Hypothalamus (tissue), 51 donors: ENCODE measurements at regions not wholly inside any gene's neighbourhood (a gene's known extent, or its start where the extent isn't known, plus 50 kb on each side); places are given as distances from the start of the nearest gene placed in this dataset.
A peak's percentile ranks its signal among the peaks of the same experiment; 100 is the strongest.

Experiments used
- DNase-seq, 51 donors: peaks; one replicate each; lab custom pipeline; 2025; lab: John Stamatoyannopoulos, UW

DNA sequence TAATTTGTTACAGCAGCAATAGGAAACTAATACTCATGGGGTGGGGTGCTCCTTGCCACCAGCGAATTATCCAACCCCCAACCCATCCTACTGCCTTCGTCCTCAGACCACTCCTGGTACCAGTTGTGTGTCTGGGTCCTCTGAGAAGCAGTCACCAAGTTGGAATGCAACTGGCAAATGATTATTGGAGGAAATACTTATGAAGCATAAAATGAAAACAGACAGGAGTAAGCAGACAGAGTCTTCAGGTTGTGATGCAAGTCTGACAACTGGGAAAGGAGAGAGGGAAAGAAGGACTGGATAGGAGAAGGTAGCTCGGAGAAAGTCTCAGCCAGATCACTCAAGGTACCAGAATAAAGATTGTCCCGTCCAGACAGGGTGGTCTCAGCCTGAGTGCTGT lies 181.1 kb upstream of the ARID2 start:
- no peak for DNase-seq

GRCh38 chr12:45549337-45549902 lies 180.1 kb upstream of the ARID2 start:
- no peak for DNase-seq

- DNase-seq: no peak
Measured at GRCh38 chr12:45553204-45553603, 176.3 kb upstream of the ARID2 start.

DNA sequence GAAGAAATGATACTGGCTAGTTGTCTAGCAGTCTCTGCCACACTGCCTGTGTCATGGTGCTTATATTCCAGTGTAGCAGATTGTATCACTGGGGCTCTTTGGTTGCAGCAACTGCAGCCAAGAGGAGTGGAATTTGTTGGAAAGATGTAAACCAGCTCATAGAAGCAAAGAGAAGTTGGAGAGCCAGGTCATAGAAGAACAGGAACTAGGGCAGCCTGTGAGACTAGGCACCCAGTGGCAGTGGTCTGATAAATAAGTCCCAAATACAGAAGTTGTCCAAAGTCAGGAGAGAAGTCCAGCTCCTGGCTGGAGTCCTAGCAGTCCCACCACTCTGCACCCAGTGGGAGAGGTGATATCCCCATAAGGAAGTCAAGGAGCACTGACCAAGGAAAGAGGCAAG lies 172.5 kb upstream of the ARID2 start:
- DNase-seq: peak in 4 of 51 donors; percentile 1 to 20 (median 2)

DNA sequence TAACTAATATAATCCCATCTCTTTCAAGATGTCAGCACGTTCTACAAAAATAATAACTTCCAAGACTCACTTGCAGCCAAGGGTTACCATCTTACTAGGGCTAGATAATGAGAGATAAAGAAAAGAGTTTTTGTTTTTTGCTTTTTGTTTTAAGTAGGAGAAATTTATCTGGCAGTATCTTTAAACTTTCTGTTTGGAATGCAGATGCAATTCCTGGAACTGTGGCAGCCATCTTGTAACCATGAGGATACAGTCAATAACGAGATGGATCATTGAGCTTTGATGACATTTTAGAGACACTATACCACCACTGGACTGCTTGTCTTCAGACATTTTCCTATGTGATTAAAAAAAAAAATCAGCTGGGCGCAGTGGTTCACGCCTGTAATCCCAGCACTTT lies 171.2 kb upstream of the ARID2 start:
- DNase-seq: no peak

GRCh38 chr12:45559537-45559936 lies 170.0 kb upstream of the ARID2 start:
- DNase-seq: no peak

GRCh38 chr12:45560689-45561088 lies 168.8 kb upstream of the ARID2 start:
- DNase-seq: no peak

GRCh38 chr12:45561488-45561887 lies 168.0 kb upstream of the ARID2 start:
- no peak for DNase-seq

DNA sequence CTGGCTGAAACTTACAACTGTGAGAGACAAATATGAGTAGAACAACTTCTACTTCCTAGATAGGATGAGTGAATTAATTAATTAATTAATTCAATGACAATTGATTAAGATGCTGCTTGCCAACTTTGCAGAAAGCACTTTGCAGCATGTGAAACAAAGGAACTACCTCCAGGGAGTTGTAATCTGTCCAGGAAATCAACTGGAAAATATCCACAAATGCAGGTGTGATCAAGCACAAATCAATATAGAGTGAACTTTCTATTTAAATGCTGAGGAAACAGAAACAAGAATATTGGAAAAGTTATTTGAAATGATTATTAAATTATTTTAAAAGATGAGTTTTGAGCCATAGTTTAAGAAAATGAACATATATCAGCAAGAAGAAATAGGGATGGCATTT lies 163.9 kb upstream of the ARID2 start:
- DNase-seq: no peak

- DNase-seq: no peak
Measured at GRCh38 chr12:45566257-45566656, 163.2 kb upstream of the ARID2 start.

DNA sequence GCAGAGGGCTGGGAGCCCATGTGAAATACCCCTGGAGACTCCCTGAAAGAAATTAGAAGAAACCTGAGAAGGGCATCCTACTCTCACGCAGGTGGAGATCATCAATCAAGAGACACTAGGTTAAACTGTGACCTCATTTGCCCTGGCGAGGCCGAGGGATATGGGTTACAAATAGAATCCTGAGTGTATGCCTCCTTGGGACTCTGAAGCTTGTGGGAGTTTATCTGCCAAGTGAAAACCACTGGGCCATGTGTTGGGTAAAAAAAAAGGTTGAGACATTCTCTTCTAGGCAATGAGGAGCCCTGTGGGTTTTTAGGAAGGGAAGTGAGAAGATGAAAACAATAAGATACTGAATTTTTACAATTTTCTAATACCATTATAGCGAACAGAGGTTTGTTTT lies 160.7 kb upstream of the ARID2 start:
- no peak for DNase-seq

DNA sequence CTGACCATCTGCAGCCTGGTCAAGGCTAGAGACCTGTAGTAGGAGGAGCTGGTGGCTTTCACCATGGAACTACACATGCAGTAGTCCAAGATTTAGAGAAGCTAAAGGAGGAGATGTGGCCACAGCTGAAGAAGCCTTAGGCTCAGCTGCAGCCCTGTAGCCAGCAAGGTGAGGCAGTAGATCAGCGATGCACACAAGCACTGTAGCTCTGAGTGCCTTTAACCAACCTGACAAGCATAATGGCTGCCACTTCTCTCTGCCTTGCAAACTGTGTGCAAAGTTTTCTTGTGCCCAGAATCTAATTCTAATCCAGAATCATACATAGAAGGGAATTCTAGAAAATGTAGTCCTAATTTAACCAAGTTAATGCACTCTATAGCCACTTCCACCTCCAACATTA lies 159.0 kb upstream of the ARID2 start:
- no peak for DNase-seq

- DNase-seq: no peak
Measured at GRCh38 chr12:45572114-45572513, 157.4 kb upstream of the ARID2 start.

GRCh38 chr12:45575417-45575816 lies 154.1 kb upstream of the ARID2 start:
- no peak for DNase-seq

DNA sequence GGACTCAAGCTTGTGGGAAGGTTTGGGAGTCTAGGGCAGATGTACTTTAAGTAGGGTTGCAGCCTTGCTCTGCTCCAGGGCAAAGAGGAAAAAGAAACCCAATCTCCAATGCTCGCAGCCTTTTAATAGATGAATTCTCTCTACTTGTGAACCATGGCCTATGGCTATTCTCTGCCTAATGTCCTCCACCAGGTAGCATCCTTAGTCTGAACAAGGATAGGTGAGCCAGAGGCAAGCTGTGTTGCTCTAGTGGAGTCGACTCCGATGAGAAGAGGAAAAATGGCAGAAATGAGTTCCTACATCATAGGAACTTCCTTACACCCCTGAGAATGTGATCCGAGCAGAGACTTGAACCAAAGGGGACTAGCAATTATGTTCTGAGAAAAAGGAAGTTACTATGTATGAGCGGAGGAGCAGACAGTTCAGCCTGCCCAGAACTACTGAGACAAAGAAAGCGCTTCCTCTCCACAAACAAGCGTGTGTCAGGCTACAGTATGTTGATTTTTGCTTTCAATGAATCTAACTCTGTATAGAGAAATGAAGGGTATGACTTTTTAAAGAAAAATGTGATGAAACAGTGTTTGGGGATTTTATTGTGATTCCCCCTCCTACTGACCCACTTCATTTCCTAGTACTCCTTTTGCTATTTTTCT lies 153.6 kb upstream of the ARID2 start:
- no peak for DNase-seq

- DNase-seq: no peak
Measured at GRCh38 chr12:45577844-45578399, 151.6 kb upstream of the ARID2 start.

DNA sequence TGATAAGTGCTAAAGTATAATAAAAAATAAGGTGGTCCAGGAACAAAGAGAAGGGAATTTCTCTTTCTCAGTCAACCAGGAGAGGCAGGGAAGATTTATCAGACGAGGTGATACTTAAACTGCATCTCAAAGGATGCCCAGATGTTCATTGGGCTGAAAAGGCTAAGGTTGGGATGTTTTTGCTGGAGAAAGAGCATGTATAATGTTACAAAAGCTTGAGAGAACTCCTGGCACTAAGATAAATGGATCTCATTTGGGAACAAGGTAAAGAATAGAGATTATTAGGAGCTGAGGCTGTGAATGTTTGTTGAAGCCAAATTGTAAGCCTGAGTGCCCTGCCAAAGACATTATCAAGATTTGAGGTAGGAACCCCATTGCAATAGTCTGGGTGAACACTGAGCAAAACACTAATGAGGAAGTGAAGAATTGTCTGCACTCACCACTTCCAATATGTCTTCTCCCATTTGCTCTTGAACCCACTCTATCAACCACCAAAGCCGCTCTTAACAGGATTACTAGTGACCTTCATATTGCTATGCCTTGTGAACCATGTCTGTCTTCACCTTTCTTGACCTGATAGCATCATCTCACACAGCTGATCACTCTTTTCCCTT lies 149.0 kb upstream of the ARID2 start:
- no peak for DNase-seq

- DNase-seq: no peak
Measured at GRCh38 chr12:45581112-45581511, 148.4 kb upstream of the ARID2 start.

GRCh38 chr12:45582536-45582935 lies 147.0 kb upstream of the ARID2 start:
- DNase-seq: no peak

DNA sequence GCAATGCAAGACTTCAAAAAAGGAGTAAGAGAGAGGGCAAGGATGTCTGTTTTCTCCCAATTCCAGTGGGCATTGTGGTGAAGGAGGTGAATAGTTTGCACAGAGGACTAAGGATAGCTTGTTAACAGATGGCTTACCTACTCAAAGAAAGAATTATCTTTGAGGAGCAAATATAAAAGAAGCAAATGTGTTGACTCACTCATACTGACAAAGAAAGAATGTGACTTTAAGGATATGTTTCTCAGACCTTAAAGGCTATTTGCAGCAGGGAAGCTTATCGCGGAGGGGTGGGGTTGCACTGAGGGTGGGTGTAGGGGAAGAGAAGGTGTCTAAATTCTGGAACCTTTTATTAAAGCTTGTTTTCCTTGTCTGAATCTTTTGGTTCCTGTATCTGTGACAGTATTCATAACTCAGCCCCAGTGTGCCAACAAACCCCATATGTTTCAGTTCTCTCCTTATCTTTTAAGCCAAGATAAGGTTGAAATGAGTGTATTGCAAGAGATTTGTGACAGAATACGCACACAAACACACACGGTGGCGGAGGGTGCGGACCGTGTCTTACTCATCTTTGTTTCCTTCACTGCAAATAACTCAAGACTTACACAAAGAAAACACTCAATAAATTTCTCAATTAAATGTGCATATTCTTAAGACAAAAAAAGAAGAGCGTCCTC lies 146.4 kb upstream of the ARID2 start:
- no peak for DNase-seq

DNA sequence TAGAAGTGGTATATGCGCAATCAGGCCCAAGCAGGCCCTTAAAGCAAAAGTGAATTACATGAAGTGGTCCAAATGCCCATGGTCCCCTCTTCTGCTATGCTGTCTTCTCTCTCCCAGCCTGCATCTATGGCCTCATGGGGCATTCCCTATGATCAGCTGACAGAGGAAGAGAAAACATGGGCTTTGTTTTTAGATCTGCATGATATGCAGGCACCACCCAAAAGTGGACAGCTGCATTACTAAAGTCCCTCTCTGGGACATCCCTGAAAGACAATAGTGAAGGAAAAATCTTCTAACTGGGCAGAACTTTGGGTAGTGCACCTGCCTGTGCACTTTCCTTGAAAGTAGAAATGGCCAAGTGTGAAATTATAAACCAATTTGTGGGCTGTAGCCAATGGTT lies 145.2 kb upstream of the ARID2 start:
- no peak for DNase-seq
